Neural cell (in vitro differentiated cells): ENCODE measurements at regions not wholly inside any gene's neighbourhood (a gene's known extent, or its start where the extent isn't known, plus 50 kb on each side); places are given as distances from the start of the nearest gene placed in this dataset.

Experiments
- H2AFZ ChIP-seq: fragments of 200-600, 300-800 bp; sonication (generic), shearing (Covaris generic); 2 replicates; pipeline ENCODE4 v1.6.0; 2014; ENCODE audit warnings: low read depth, mild to moderate bottlenecking, antibody characterized with exemption, low read length, moderate library complexity
- H3F3A ChIP-seq: fragments of 200-600 bp; shearing (Covaris generic); 2 replicates; pipeline ENCODE4 v1.6.1; 2016; ENCODE audit warnings: mild to moderate bottlenecking, moderate library complexity, mixed read lengths, antibody characterized with exemption, low read length; ENCODE audit not compliant: insufficient read depth, poor library complexity, severe bottlenecking
- H3K27ac ChIP-seq: fragments of 200-600, 300-800 bp; sonication (generic), shearing (Covaris generic); 2 replicates; pipeline ENCODE4 v1.5.1; 2014; ENCODE audit warnings: mild to moderate bottlenecking, low read length, moderate library complexity
- H3K27me3 ChIP-seq: fragments of 300-800, 200-600 bp; sonication (generic), shearing (Covaris generic); 2 replicates; pipeline ENCODE4 v1.6.0; 2014; ENCODE audit warnings: mild to moderate bottlenecking, low read depth, low read length, moderate library complexity; ENCODE audit not compliant: insufficient read depth
- H3K36me3 ChIP-seq: fragments of 300-800, 200-600 bp; sonication (generic), shearing (Covaris generic); 2 replicates; pipeline ENCODE4 v1.5.1; 2014; ENCODE audit warnings: mild to moderate bottlenecking, antibody characterized with exemption, low read length, moderate library complexity; ENCODE audit not compliant: insufficient read depth
- H3K4me2 ChIP-seq: fragments of 300-800, 200-600 bp; sonication (generic), shearing (Covaris generic); 2 replicates; pipeline ENCODE4 v1.6.0; 2014; ENCODE audit warnings: mild to moderate bottlenecking, low read length
- H3K4me3 ChIP-seq: fragments of 300-800, 200-600 bp; sonication (generic), shearing (Covaris generic); 2 replicates; pipeline ENCODE4 v1.5.1; 2014; ENCODE audit warnings: mild to moderate bottlenecking, low read length, moderate library complexity
- H3K79me2 ChIP-seq: fragments of 200-600 bp; shearing (Covaris generic); replicated peaks from 2 replicates; pipeline ENCODE4 v1.6.0; 2014; ENCODE audit warnings: mild to moderate bottlenecking, low read length, moderate library complexity; ENCODE audit not compliant: insufficient read depth
- H3K9ac ChIP-seq: fragments of 300-800, 200-600 bp; sonication (generic), shearing (Covaris generic); 2 replicates; pipeline ENCODE4 v1.6.1; 2016; ENCODE audit warnings: mild to moderate bottlenecking, low read length, mixed read lengths
- H3K9me2 ChIP-seq: fragments of 200-600 bp; shearing (Covaris generic); 2 replicates; pipeline ENCODE4 v1.6.1; 2016; ENCODE audit warnings: mild to moderate bottlenecking, low read length, mixed read lengths; ENCODE audit not compliant: insufficient read depth
- H3K9me3 ChIP-seq: fragments of 200-600, 300-800 bp; sonication (generic), shearing (Covaris generic); 2 replicates; pipeline ENCODE4 v1.6.1; 2016; ENCODE audit warnings: mild to moderate bottlenecking, mixed run types, low read length, moderate library complexity, mixed read lengths
- H4K20me1 ChIP-seq: fragments of 200-600 bp; shearing (Covaris generic); 2 replicates; pipeline ENCODE4 v1.6.1; 2016; ENCODE audit warnings: mild to moderate bottlenecking, mixed run types; ENCODE audit not compliant: insufficient read depth
- CTCF ChIP-seq: fragments of 450-650 bp; IDR thresholded peaks from 2 replicates; pipeline ENCODE4 v1.5.1; 2014; ENCODE audit warnings: antibody characterized with exemption, mild to moderate bottlenecking, moderate library complexity; ENCODE audit not compliant: poor library complexity, severe bottlenecking
- EP300 ChIP-seq: fragments of 450-650 bp; conservative IDR thresholded peaks from 2 replicates; pipeline ENCODE4 v1.6.1; 2014; ENCODE audit warnings: antibody characterized with exemption, mild to moderate bottlenecking, moderate library complexity; ENCODE audit not compliant: poor library complexity, severe bottlenecking
- EZH2 ChIP-seq: fragments of 200-600, 300-800 bp; shearing (Covaris generic), sonication (generic); IDR thresholded peaks from 2 replicates; pipeline ENCODE4 v1.6.1; 2014; ENCODE audit warnings: antibody characterized with exemption, low read length, borderline replicate concordance, mild to moderate bottlenecking; ENCODE audit not compliant: insufficient read depth, poor library complexity, severe bottlenecking
- MXI1 ChIP-seq: fragments of 450-650 bp; conservative IDR thresholded peaks from 2 replicates; pipeline ENCODE4 v1.6.1; 2014; ENCODE audit warnings: antibody characterized with exemption, mild to moderate bottlenecking; ENCODE audit not compliant: poor library complexity, severe bottlenecking
- POLR2AphosphoS5 ChIP-seq: IDR thresholded peaks from 2 replicates; pipeline ENCODE4 v1.6.1; 2012
- RAD21 ChIP-seq: fragments of 450-650 bp; conservative IDR thresholded peaks from 2 replicates; pipeline ENCODE4 v1.6.1; 2014; ENCODE audit warnings: antibody characterized with exemption, mild to moderate bottlenecking, moderate library complexity
- SMC3 ChIP-seq: fragments of 450-650 bp; conservative IDR thresholded peaks from 2 replicates; pipeline ENCODE4 v1.6.1; 2014; ENCODE audit warnings: antibody characterized with exemption, mild to moderate bottlenecking, moderate library complexity; ENCODE audit not compliant: poor library complexity
- TAF1 ChIP-seq: IDR thresholded peaks from 2 replicates; pipeline ENCODE4 v1.6.1; 2012; ENCODE audit warnings: low read depth
- TF ChIP-seq, protein P1 (sequence below): IDR thresholded peaks from 2 replicates; pipeline ENCODE4 v1.6.1; 2012; ENCODE audit warnings: borderline replicate concordance

DNA sequence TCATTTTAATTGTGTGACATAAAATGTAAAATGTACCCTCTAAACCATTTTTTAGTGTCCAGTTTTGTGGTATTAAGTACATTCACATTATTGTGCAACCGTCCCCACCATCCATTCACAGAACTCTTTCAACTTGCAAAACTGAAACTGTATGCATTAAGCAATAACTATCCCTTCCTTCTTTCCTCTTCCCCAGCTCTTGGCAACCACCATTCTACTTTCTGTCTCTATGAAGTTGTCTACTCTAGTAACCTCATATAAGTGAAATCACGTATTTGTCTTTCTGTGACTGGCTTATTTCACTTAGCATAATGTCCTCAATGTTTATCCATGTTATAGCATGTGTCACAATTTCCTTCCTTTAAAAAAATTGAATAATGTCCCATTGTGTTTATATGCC, 142.4 kb downstream of the C9orf152 start:
- Histone ChIP-seq H3K9me2 (no peaks in the 10 kb centered on the region), H3K9ac (no peak overlapping the region), H3K27me3 (no peaks in the 10 kb centered on the region), H3K36me3 (no peaks in the 10 kb centered on the region), H3K4me2 (no peak overlapping the region), H3K9me3 (no peaks in the 10 kb centered on the region), H2AFZ (no peak overlapping the region), H3K4me3 (no peak overlapping the region), H3F3A (no peaks in the 10 kb centered on the region), H3K27ac (no peak overlapping the region), H4K20me1 (no peaks in the 10 kb centered on the region), H3K79me2 (no peaks in the 10 kb centered on the region)
- no peak for TF ChIP-seq CTCF
- TF ChIP-seq EZH2 = no peak
- TF ChIP-seq, protein P1, sequence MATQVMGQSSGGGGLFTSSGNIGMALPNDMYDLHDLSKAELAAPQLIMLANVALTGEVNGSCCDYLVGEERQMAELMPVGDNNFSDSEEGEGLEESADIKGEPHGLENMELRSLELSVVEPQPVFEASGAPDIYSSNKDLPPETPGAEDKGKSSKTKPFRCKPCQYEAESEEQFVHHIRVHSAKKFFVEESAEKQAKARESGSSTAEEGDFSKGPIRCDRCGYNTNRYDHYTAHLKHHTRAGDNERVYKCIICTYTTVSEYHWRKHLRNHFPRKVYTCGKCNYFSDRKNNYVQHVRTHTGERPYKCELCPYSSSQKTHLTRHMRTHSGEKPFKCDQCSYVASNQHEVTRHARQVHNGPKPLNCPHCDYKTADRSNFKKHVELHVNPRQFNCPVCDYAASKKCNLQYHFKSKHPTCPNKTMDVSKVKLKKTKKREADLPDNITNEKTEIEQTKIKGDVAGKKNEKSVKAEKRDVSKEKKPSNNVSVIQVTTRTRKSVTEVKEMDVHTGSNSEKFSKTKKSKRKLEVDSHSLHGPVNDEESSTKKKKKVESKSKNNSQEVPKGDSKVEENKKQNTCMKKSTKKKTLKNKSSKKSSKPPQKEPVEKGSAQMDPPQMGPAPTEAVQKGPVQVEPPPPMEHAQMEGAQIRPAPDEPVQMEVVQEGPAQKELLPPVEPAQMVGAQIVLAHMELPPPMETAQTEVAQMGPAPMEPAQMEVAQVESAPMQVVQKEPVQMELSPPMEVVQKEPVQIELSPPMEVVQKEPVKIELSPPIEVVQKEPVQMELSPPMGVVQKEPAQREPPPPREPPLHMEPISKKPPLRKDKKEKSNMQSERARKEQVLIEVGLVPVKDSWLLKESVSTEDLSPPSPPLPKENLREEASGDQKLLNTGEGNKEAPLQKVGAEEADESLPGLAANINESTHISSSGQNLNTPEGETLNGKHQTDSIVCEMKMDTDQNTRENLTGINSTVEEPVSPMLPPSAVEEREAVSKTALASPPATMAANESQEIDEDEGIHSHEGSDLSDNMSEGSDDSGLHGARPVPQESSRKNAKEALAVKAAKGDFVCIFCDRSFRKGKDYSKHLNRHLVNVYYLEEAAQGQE = no peak
- TF ChIP-seq EP300 = no peak
- no peak for TF ChIP-seq SMC3
- no peak for TF ChIP-seq MXI1
- TF ChIP-seq POLR2AphosphoS5 = no peak
- no peak for TF ChIP-seq RAD21
- no peak for TF ChIP-seq TAF1

GRCh38 chr9:110066929-110067716, 140.8 kb downstream of the C9orf152 start:
- no peaks in the 10 kb centered on the region for H3K9me3 ChIP-seq

More at GRCh38 chr9:110066929-110067716, 140.8 kb downstream of the C9orf152 start:
- H3K27ac ChIP-seq = no peak overlapping the region
- no peaks in the 10 kb centered on the region for H3K36me3 ChIP-seq
- H4K20me1 ChIP-seq = no peaks in the 10 kb centered on the region
- no peaks in the 10 kb centered on the region for H3F3A ChIP-seq
- no peaks in the 10 kb centered on the region for H3K79me2 ChIP-seq
- H3K4me2 ChIP-seq = no peak overlapping the region
- no peak overlapping the region for H2AFZ ChIP-seq
- no peaks in the 10 kb centered on the region for H3K27me3 ChIP-seq
- H3K9ac ChIP-seq = no peak overlapping the region
- TF ChIP-seq SMC3 (no peak), MXI1 (no peak), RAD21 (no peak), EP300 (no peak), EZH2 (no peak), POLR2AphosphoS5 (no peak), TAF1 (no peak), CTCF (no peak)
- TF ChIP-seq, protein P1 = no peak
- no peak overlapping the region for H3K4me3 ChIP-seq
- no peaks in the 10 kb centered on the region for H3K9me2 ChIP-seq
